ENCODE measurements at regions not wholly inside any gene's neighbourhood (a gene's known extent, or its start where the extent isn't known, plus 50 kb on each side); places are given as distances from the start of the nearest gene placed in this dataset.
A peak's percentile ranks its signal among the peaks of the same experiment; 100 is the strongest.

DNA sequence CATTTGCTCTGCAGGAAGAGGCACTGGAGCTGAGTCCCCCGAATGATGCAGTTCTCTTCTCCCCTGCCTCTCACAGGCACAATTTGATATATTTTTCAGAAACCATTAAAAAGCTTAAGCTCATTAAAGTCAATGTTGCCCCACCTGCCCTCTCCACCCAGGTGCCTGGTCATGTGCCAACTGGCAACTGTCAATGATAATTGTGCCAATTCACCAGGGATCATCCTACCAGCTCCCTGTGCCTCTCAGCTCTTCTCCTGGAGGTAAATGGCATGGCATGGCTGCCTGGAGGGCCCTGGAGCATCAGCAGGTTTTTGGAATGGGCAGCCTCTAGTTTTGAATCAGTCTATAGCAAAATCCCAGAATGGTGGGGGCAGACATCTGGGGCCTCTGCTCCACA is 279.6 kb upstream of the ID2 start:
- no peak for DNase-seq

DNA sequence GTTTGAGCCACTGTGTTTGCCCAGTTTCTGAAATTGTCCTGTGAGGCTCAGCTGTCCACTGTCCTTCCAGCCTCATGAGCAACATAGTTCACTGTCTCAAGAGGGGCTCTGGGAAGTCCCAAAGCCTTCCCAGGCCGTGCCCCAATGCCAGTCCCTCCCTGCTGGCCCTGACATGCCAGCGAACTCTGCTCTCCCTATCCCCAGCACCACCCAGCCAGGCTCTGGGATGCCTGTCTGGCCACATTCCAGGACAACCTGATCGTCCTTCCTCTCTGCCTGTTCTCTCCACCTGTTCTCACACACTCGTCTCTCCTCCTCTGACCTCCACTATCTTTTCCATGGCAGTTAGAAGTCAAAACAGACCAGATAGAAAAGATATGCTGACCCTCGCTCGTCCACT is 278.0 kb upstream of the ID2 start:
- no peak for DNase-seq

DNA sequence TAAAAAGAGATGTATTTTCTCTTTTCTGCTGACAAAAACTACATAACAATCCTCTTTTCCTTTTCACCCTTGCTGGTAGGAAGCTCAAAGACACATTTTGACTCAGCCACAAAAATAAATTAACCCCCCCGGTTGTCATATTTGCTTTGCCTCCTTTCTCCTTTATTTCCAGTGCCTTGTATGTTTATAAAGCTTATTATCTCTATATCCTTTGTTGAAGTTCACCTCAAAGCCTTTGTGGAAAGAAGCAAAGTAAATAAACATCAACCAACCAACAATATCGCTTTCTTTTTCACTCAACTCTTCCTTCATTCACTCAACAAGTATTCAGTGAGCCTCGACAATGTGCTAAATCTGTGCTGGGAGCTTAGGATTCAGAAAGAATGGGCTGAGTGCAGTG is 276.5 kb upstream of the ID2 start:
- no peak for DNase-seq

DNA sequence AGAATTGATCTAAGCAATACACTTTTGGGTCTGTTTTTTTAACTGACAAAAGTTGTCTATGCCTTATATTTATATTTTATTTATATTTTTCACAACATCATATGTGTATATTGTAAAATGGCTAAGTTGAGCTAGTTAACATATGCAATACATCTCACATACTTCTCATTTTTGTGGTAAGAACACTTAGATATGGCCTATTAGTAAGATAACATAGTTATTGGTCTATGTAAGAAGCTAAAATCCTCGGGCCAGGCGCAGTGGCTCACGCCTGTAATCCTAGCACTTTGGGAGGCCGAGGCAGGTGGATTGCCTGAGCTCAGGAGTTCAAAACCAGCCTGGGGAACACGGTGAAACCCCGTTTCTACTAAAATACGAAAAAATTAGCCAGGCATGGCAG is 275.6 kb upstream of the ID2 start:
- DNase-seq: no peak

DNA sequence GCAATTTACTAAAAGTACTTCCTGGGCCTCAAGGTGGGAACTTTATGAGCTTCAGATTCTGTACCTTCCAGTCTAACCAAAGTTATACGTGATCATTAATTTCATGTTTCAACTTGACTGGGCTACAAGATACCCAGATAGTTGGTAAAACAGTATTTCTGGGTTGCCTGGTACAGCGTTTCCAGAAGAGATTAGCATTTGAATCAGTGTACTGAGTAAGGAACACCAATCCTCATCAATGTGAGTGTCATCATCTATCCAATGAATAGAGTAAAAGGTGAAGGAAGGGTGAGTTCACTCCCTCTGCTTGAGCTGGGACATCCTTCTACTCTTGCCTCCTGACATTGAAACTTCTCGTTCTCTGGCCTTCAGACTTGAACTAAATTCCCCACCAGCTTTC is 274.5 kb upstream of the ID2 start:
- DNase-seq: no peak

DNA sequence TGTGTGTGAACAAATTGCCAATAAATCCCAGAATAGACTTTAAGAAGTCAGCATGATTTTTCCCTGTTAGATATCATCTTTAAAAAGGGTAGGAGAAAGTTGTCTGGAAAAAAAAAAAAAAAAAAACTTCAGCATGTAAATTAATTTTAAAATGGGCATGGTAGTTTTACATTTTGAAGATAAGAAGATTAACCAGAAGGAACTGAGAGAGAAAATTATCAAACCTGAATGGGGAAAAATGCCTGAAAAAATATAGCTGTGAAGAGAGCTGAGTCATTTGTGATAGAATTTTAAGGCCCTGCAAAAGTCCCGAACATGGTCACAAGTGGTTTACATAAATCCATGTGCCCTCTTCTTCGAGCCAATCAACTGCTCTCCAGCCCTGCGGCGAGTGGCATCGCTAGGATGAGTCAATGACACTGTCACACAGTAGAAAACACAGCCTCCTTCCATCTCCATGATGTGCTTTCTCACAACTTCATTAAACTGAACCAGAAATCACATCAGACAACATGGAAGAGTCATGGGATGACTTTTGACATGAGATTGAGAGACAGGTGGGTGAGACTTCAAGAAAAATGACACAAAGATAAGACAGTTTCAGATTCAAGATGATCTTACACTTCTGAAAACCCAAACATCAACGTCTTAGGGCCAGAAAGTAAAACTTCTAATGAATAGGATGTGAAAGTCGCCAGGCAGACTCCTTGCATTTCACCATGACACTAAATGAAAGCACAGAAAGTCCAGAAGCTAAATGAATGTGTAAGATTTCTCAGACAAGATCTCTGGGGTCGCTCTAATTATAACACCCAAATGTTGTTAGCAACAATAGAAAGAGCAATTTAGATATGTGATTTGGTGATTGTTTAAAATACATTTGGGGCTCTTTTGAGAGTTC is 273.0 kb upstream of the ID2 start:
- no peak for DNase-seq

DNA sequence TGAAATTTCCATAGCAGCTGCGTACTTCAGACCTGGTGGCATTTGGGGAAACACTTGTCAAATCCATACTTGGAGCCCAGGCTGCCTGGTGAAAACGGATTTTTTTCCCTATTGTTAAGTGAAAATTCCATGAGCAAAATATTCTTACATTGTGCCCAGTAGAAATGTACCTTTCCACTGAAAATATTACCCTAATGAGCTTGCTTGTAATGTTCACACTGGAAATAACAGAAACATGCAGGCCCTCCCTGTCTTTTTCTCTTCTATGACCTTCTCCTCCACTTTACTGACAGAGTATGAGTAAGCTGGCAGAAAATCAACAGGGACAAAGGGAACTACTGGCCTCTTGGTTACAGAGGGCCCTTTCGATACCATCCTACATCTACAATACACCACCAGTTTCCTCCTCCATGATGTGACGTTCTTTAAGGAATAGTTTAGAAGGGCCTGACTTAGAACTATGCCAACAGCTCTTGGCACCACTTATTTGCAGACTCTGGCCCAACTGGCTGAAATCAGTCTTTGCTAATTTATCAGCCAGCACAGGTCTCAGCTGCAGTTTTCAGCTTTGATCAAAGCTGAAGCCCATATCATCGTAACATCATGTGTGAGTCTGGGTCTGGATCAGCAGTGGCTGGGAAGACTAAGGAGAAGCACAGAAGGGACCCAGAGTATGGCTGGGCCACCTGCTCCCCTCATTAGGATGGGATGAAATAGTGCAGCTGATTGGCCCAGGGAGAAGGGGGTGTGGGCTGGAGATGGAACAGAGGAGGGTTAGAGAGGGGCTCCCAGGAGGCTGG is 272.2 kb upstream of the ID2 start:
- no peak for DNase-seq

DNA sequence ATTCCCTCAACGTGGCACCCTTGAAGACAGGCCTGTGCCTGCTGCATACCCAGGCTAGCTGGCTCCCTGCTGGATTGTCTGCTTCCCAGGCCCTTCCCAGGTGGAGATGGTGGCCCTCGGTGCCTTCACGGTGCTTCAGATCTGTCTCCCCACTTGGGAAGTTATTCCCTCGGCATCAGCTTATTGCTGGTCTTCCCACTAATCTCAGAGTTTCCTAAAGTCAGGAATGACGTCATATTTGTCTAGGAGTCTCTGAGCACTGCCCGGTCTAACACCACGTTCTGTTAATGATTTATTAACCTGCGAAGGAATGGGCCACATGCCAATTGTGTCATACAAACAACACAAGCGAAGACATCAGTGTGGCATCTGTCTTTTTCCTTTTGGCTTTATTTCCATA is 269.8 kb upstream of the ID2 start:
- no peak for DNase-seq

DNA sequence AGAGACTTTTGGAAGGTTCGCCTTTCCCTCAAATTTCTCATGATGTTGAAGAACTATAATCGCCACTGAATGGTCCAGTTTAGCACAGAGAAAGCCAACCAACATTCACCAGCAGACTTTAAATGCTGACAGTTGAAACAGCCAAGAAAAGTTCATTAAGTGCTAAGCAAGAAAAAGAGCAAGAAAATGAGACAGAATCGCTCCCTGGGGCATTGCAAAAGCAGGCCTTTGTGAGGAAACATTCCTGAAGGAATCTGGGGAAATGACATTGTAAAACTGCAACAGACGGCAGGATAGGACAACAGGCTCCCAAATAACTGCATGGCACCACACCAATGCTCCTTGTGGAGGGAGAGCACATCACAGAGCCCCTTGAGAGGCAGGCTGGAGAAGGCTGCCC is 269.3 kb upstream of the ID2 start:
- peak; percentile 19 for DNase-seq

DNA sequence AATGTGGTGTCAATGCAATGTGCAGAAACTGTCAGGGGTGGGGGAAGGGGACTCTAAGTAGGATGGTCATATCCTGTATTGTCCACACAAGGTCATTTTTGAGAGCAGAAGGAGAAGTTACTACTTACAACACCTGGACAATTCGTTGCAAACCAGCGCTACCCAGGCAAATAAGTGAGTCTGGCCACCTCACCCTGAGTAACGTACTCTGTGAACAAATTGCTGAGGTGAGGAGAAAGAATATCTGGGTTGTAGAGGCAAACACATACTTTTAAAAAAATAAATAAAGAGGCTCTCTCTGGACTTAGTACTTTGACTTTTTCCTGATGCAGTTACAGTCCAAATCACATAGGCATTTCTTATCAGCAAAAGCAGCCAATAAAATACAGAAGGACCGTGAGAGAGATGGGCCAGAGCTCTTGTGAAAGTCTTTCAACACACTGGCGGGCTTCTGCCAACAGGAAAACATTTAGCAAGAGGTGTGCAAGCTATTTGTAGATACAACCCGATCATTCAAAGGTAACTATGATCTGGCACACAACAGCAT is 268.2 kb upstream of the ID2 start:
- DNase-seq: no peak

DNA sequence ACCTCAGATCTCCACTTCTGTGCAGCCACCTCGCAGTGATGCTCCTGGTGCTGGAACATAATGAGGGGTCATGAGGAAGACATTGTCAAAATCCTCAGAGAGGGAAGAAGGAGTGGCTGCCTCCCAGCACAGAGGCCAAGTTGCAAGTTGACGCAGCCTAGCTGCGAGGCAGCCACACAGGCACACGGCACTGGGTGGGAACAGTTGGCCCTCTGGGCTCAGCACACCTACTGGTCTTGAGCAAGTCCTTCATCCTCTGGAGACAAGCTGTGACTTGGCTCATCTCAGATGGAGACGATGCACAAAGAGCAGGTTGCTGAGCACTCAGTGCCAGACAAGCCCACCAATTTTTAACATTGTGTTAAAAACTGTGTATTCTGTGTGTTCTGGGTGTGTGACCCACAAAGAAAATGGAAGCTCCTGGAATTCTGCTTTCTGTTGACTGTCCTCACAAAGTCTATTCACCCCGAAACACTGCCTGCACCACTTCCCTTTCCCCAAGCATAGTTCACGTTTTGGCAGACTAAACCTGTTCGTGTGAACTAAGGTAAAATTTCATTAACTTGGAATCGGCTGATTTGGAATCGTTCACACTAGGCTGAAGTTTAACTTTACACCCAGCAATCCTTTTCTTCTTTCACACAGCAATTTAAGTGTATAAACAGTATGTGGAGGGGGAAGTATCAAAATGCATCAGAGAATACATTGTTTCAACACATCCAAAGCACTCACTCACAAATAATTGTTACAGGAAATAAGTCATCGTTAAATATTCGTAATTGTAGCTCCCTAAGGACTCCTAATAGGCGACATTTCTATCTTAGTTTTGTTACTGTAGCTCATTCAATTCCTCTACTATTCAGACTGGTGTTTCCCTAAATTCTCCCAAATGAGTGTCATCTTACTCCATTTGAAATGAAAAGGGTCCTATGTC is 266.6 kb upstream of the ID2 start:
- no peak for DNase-seq

DNA sequence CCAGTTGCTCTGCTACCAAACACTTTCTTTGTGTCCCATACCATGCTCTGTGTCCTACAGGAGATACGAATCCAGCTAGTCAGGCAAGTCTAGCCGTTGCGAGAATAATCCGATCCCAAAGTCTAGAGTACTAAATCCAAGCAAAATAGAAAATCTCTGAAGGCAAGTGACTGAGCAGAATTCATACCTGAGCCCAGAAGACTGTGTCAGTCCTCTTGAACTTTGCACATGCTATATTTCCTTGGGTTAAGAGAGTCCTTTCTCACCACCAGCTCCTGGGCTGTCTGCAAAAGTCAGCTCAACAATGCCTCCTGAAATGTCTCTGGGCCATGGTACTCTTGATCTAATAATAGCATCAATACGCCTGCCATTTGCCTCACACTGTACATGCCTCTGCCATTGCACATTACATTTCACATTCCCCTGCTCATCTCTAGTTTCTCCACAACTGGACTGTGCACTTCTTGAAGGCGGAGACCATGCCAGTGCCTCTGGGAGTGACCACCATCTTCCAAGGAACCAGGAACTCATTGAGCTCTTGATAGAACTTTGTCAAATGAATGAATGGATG is 265.8 kb upstream of the ID2 start:
- DNase-seq: no peak

DNA sequence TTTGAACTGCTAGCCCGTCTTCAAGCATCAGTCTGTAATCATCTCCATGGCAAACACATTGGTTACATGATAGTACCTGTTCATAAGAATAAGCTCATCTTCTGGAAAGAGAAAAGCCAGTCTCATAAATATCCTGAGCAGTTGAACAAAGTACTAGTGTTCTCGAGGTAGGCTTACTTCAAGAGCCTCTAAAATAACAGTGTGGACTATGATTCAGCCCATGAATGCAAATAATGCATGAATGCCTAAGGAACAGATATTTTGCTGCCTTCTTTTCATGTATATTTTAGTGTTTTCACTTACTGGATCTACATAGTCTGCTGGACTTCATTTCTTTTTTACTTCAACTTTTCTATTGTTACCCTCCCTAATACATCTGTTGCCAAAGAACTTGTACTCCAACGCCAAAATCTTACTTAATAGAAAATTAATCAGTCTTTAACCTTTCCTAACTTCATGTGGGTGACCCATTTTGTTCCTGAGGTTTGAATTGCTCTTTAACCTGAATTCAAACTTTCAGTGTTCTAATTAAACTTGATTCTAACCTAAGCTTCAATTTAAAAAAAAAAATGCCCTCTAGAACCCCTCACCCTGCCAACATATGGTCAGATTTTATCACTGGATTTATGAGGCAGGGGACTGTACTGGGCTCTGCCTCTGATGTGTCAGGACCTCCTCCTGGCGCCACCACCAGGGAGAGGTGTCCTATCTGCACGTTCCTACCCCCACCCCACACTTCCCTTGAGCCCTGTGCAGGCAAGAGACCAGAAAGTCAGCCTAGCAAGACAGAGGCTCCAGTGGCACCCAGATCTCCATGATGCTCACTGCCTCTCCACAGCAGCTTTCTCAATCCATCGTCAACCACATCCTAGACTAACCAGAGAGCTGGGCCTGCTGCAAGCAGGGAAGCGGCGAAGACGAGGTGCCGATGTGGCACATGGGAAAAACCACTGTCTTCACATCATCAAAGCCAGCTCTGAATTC is 264.7 kb upstream of the ID2 start:
- no peak for DNase-seq

DNA sequence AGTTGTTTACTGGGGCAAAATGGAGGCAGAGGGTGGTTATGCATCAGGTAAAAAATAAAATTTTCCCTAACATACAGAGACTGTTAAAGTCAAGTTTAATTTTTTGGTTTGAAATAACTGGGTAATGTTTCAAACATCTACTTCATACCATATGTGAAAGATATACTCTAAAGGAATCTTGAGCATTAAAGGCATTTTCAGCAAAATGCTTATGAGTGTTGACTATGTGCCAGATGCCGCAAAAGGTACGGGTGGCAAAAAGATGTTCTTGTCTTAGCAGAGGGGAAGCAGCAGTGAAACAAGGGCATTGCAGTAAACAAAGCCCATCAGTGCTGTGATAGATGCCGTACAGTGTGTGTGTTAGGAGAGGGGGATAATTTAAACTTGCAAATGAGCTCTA is 263.1 kb upstream of the ID2 start:
- DNase-seq: no peak

DNA sequence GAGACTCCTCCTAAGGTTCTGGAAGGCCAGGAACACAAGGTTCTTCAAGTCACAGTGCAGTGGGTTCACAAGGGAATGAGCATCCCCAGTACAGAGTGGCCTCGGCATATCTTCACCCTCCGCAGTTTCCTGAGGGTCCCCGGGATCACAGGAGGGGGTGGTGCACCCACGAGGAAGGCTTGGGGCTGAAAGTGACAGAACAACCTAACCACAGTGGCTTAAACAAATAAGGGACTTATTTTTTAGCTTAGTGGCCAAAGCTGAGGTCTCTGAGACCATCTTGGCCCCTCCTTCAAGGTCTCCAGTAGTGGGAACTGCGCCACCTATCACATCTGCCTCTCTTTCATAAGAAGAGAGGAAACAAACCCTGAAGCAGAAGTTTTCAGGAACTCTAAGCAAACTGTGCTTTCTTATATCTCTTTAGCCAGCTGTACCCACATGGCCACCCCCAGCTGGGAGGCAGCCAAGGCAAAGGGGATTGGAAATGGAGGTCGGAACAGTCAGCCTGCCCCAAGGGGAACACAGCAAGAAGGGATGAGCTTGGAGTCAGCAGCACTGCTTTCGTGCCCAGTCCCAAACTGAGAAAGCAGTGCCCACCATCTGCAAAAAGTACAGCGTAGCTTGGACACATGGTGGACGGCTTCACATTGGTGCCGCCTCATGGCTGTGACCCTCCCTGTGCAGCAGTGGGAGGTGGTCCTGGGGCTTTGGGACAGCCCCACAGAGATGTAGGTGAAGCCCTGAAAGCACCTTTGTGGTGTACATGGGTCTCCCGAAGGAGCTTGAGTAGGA is 260.0 kb upstream of the ID2 start:
- DNase-seq: no peak

DNA sequence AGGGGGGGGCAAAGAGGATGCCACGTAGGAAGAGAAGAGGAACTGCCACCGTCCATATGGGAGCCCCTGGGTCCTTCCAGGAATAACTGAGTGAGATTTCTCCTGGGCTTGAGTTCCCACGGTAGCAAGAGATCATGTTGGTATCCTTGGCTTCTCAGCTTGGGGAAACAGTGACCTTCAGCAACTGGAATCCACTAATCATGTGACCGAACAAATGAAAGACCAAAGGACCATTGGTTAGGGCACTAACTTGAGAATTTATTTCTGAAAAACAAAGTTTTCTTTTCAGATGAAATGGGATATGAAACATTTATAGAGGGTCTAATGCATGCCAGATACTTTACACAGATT is 259.4 kb upstream of the ID2 start:
- DNase-seq: no peak

DNA sequence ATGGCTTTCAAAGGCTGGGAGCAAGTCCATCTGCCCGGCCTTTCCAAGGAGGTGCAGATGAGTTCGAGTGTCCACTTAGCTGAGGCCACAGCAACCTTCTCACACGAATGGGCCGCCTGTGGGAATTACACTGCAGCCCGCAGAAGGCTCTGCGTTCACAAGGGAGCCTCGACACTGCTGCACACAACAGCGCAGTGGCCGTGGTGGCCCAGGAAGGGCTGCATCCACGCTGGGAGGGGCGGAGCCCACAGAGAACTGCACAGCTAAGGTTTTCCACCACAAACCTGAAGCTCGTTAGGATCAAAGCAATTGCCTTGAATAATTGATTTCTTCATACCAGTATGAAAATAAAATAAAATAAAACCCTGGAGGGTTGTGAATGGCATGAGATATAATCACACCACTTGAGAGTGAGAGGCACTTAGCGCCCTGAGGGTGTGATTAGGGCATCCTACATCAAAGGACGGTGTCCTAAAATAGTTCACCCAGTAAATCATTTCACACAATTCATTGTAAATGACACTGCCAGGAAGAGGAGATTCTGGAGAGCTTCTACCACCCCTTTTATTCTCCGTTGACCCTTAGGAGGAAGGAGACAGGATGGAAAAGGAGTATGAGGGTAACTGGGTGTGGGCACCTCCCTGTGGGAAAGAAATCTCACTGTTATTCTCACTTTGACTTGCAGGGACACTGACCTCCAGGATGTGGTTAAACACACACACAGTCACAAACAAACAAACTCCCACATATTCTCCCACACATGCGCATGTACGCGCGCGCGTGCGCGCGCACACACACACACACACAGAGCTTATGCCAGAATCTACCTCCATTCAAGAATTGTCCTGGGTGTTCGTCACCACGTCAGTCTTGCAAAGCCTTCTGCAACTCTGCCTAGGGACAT is 256.6 kb upstream of the ID2 start:
- no peak for DNase-seq

DNA sequence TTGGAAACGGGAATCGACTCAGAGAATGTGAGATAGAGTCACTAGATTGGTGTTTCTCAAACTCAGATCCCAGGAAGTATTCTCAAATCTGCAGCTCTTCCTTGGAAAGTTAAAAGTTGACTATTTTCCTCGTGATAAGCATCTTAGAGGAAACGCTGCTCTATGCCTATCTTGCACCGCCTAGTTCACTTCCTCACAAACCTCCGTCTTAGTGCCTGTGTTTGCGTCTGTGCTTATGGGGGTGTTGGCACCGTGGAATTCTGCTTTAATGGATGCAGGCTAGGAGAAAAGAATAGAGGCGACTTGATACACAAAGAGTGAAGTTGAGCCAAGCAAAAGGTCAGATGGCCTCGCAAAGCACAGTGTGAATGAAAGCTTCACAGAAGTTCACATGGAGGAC is 255.3 kb upstream of the ID2 start:
- no peak for DNase-seq

DNA sequence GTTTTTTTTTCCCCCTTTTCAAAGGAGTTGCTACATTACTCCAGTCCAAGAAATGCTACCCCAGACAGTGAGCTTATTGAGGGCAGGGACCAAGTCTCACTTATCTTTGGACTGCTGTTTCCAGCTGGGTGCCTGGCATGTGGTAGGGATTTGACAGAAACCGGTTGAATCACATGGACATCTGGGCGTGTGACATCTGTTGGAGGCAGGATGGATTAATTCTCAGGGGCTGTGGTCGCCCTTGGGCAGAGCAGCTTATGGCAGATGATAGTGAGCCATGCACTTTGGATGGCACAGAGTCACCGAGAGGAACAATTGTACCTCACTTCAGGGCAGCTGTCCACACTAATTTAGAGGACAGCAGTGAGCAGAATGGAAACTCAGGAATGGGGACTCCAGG is 254.6 kb upstream of the ID2 start:
- DNase-seq: no peak

Measured in GOT3 (cell line).